SK-N-SH treated with all-trans-retinoic acid at 6 μM for 48 hours (cell line): ENCODE measurements at regions not wholly inside any gene's neighbourhood (a gene's known extent, or its start where the extent isn't known, plus 50 kb on each side); places are given as distances from the start of the nearest gene placed in this dataset.
A peak's percentile ranks its signal among the peaks of the same experiment; 100 is the strongest.

Experiments
- ATAC-seq: fragments of 200-7000 bp; cut with Tn5 transposase; 3 replicates; pipeline ENCODE4 v1.9.1; 2020; ENCODE audit warnings: mild to moderate bottlenecking, moderate library complexity
- BACH2 ChIP-seq: fragments of 250-450 bp; sonication (Bioruptor Pico); IDR thresholded peaks from 2 replicates; pipeline ENCODE4 v1.9.0; 2021; ENCODE audit warnings: mild to moderate bottlenecking, borderline replicate concordance
- CSDC2 ChIP-seq: fragments of 250-450 bp; sonication (Bioruptor Pico); IDR thresholded peaks from 2 replicates; pipeline ENCODE4 v1.5.0; 2020; ENCODE audit warnings: mild to moderate bottlenecking, moderate library complexity
- ESRRG ChIP-seq: fragments of 250-450 bp; sonication (Bioruptor Pico); IDR thresholded peaks from 2 replicates; pipeline ENCODE4 v1.6.1; 2021; ENCODE audit warnings: mild to moderate bottlenecking
- GLIS3 ChIP-seq: fragments of 250-450 bp; sonication (Bioruptor Pico); IDR thresholded peaks from 2 replicates; pipeline ENCODE4 v1.5.0; 2020; ENCODE audit warnings: mild to moderate bottlenecking, moderate library complexity
- ISL1 ChIP-seq: fragments of 250-450 bp; sonication (Bioruptor Pico); IDR thresholded peaks from 2 replicates; pipeline ENCODE4 v2.1.2; 2022; ENCODE audit warnings: mild to moderate bottlenecking, moderate library complexity
- OSR1 ChIP-seq: fragments of 250-450 bp; sonication (Bioruptor Pico); IDR thresholded peaks from 2 replicates; pipeline ENCODE4 v1.8.0; 2022; ENCODE audit warnings: moderate library complexity, mild to moderate bottlenecking, inconsistent platforms
- PPARA ChIP-seq: fragments of 250-450 bp; sonication (Bioruptor Pico); IDR thresholded peaks from 2 replicates; pipeline ENCODE4 v1.5.0; 2020; ENCODE audit warnings: mild to moderate bottlenecking, borderline replicate concordance
- RARB ChIP-seq: fragments of 250-450 bp; sonication (Bioruptor Pico); IDR thresholded peaks from 2 replicates; pipeline ENCODE4 v1.8.0; 2021; ENCODE audit warnings: mild to moderate bottlenecking, moderate library complexity
- SNAI2 ChIP-seq: fragments of 250-450 bp; sonication (Bioruptor Pico); IDR thresholded peaks from 2 replicates; pipeline ENCODE4 v1.5.0; 2020; ENCODE audit warnings: mild to moderate bottlenecking, moderate library complexity
- TCF4 ChIP-seq: fragments of 250-450 bp; sonication (Bioruptor Pico); IDR thresholded peaks from 2 replicates; pipeline ENCODE4 v1.8.0; 2021; ENCODE audit warnings: mild to moderate bottlenecking, moderate library complexity, borderline replicate concordance
- TOX ChIP-seq: fragments of 250-450 bp; sonication (Bioruptor Pico); IDR thresholded peaks from 2 replicates; pipeline ENCODE4 v1.8.0; 2021; ENCODE audit warnings: mild to moderate bottlenecking, moderate library complexity, borderline replicate concordance
- ZC3H10 ChIP-seq: fragments of 250-450 bp; sonication (Bioruptor Pico); IDR thresholded peaks from 2 replicates; pipeline ENCODE4 v1.5.1; 2021; ENCODE audit warnings: mild to moderate bottlenecking, moderate library complexity
- ZFP3 ChIP-seq: fragments of 250-450 bp; sonication (Bioruptor Pico); IDR thresholded peaks from 2 replicates; pipeline ENCODE4 v1.5.0; 2020; ENCODE audit warnings: mild to moderate bottlenecking, moderate library complexity
- ZFP30 ChIP-seq: fragments of 450-650 bp; formaldehyde crosslinking; IDR thresholded peaks from 2 replicates; pipeline ENCODE4 v1.5.0; 2022; ENCODE audit warnings: mild to moderate bottlenecking, moderate library complexity
- ZNF565 ChIP-seq: fragments of 450-650 bp; formaldehyde crosslinking; conservative IDR thresholded peaks from 2 replicates; pipeline ENCODE4 v1.5.0; 2020; ENCODE audit warnings: low read depth, mild to moderate bottlenecking, moderate library complexity
- ZNF70 ChIP-seq: fragments of 450-650 bp; formaldehyde crosslinking; IDR thresholded peaks from 2 replicates; pipeline ENCODE4 v1.5.0; 2020; ENCODE audit warnings: mild to moderate bottlenecking, moderate library complexity
- ZNF8 ChIP-seq: fragments of 450-650 bp; formaldehyde crosslinking; IDR thresholded peaks from 2 replicates; pipeline ENCODE4 v1.5.0; 2020; ENCODE audit warnings: mild to moderate bottlenecking, moderate library complexity
- TF ChIP-seq, protein P1 (sequence below): fragments of 250-450 bp; sonication (Bioruptor Pico); IDR thresholded peaks from 2 replicates; pipeline ENCODE4 v1.5.1; 2021; ENCODE audit warnings: mild to moderate bottlenecking, moderate library complexity
- TF ChIP-seq, protein P2 (sequence below): fragments of 250-450 bp; sonication (Bioruptor Pico); IDR thresholded peaks from 2 replicates; pipeline ENCODE4 v1.8.0; 2021; ENCODE audit warnings: low read depth, mild to moderate bottlenecking, moderate library complexity, borderline replicate concordance
- TF ChIP-seq, protein P3 (sequence below): fragments of 250-450 bp; sonication (Bioruptor Pico); IDR thresholded peaks from 2 replicates; pipeline ENCODE4 v1.5.0; 2020; ENCODE audit warnings: mild to moderate bottlenecking, moderate library complexity
- TF ChIP-seq, protein P4 (sequence below): fragments of 250-450 bp; sonication (Bioruptor Pico); IDR thresholded peaks from 2 replicates; pipeline ENCODE4 v1.5.1; 2020; ENCODE audit warnings: low read depth, mild to moderate bottlenecking, moderate library complexity
- TF ChIP-seq, protein P5 (sequence below): fragments of 250-450 bp; sonication (Bioruptor Pico); IDR thresholded peaks from 2 replicates; pipeline ENCODE4 v1.8.0; 2020; ENCODE audit warnings: mild to moderate bottlenecking, moderate library complexity, borderline replicate concordance

DNA sequence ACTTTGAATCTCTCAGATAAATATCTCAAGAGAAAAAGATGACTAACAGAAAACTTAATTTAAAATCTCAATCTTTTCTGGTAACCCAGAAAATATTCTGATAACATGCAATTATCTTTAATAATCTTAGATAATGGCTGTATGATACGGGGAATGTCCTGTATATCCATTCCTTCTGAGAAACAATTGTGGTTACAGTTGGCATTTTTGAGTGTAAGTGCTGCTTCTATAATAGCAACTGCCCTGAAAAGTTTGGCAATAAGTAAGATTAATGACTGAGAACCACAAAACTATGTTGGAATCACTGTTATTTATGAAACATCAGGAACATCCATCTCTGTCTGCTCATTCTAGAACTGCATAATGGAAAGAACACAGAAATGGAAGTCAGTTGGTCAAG, 819.7 kb downstream of the TBC1D32 start (continued):
- TF ChIP-seq, protein P1, sequence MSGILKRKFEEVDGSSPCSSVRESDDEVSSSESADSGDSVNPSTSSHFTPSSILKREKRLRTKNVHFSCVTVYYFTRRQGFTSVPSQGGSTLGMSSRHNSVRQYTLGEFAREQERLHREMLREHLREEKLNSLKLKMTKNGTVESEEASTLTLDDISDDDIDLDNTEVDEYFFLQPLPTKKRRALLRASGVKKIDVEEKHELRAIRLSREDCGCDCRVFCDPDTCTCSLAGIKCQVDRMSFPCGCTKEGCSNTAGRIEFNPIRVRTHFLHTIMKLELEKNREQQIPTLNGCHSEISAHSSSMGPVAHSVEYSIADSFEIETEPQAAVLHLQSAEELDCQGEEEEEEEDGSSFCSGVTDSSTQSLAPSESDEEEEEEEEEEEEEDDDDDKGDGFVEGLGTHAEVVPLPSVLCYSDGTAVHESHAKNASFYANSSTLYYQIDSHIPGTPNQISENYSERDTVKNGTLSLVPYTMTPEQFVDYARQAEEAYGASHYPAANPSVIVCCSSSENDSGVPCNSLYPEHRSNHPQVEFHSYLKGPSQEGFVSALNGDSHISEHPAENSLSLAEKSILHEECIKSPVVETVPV: peak; percentile 74
- TF ChIP-seq ZNF70 (CRISPR knock-in tag) (no peak), TOX (CRISPR knock-in tag) (peak; percentile 30; the same call in 1 of the 2 replicates), BACH2 (CRISPR knock-in tag) (no peak), ZFP3 (CRISPR knock-in tag) (no peak), CSDC2 (peak; percentile 53; the same call in 1 of the 2 replicates), ZC3H10 (CRISPR knock-in tag) (peak; percentile 64)
- TF ChIP-seq, protein P2, sequence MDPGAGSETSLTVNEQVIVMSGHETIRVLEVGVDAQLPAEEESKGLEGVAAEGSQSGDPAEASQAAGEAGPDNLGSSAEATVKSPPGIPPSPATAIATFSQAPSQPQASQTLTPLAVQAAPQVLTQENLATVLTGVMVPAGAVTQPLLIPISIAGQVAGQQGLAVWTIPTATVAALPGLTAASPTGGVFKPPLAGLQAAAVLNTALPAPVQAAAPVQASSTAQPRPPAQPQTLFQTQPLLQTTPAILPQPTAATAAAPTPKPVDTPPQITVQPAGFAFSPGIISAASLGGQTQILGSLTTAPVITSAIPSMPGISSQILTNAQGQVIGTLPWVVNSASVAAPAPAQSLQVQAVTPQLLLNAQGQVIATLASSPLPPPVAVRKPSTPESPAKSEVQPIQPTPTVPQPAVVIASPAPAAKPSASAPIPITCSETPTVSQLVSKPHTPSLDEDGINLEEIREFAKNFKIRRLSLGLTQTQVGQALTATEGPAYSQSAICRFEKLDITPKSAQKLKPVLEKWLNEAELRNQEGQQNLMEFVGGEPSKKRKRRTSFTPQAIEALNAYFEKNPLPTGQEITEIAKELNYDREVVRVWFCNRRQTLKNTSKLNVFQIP (CRISPR knock-in tag): peak; percentile 62; the same call in 1 of the 2 replicates

DNA sequence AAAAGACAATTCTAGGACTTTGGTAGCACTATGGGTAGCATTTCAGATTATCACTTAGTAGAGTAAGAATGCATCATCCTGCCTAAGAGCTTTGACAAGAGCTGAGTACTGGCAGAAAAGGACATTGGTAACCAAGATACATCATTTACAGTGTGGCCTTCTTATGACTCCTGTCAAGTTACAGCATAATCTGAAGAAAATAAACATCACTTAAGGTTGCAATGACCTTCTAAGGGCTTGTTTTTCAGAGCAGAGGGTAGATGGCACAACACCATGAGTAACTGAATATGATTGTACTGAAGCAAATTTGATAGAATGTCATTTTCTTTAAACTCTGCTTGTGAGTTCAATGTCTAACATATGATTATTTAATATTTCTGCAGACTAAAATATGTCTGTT, 822.6 kb downstream of the TBC1D32 start:
- ATAC-seq: no peak
- TF ChIP-seq ZC3H10 (CRISPR knock-in tag) (no peak), ZFP3 (CRISPR knock-in tag) (no peak), ZNF565 (CRISPR knock-in tag) (no peak), ZNF8 (CRISPR knock-in tag) (no peak), ZFP30 (CRISPR knock-in tag) (no peak), RARB (no peak)
- TF ChIP-seq, protein P3, sequence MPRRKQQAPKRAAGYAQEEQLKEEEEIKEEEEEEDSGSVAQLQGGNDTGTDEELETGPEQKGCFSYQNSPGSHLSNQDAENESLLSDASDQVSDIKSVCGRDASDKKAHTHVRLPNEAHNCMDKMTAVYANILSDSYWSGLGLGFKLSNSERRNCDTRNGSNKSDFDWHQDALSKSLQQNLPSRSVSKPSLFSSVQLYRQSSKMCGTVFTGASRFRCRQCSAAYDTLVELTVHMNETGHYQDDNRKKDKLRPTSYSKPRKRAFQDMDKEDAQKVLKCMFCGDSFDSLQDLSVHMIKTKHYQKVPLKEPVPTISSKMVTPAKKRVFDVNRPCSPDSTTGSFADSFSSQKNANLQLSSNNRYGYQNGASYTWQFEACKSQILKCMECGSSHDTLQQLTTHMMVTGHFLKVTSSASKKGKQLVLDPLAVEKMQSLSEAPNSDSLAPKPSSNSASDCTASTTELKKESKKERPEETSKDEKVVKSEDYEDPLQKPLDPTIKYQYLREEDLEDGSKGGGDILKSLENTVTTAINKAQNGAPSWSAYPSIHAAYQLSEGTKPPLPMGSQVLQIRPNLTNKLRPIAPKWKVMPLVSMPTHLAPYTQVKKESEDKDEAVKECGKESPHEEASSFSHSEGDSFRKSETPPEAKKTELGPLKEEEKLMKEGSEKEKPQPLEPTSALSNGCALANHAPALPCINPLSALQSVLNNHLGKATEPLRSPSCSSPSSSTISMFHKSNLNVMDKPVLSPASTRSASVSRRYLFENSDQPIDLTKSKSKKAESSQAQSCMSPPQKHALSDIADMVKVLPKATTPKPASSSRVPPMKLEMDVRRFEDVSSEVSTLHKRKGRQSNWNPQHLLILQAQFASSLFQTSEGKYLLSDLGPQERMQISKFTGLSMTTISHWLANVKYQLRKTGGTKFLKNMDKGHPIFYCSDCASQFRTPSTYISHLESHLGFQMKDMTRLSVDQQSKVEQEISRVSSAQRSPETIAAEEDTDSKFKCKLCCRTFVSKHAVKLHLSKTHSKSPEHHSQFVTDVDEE (CRISPR knock-in tag): no peak

DNA sequence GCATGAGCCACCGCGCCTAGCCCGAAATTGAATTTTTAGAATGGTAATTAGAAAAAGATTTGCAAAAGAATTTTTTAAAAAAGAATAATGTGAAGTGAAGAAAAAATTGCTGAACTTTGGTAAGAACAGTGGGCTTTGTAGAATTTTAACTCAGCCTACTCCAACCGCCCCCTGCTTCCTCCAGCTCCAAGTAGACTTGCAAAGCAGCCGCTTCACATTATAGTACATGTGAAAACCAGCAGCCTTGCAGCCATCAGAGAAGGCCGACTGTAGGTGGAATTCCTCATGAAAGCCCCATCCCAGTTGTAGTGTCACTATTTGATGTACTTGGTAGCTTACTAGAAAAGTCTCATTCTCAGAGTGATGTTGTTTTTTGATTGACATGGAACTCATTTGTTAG, 835.6 kb downstream of the TBC1D32 start:
- TF ChIP-seq ZFP30 (CRISPR knock-in tag) (no peak), ISL1 (CRISPR knock-in tag) (no peak), SNAI2 (CRISPR knock-in tag) (no peak), GLIS3 (CRISPR knock-in tag) (no peak), ZNF565 (CRISPR knock-in tag) (no peak), CSDC2 (no peak), ZFP3 (CRISPR knock-in tag) (no peak), TCF4 (CRISPR knock-in tag) (no peak), ZNF8 (CRISPR knock-in tag) (no peak), PPARA (CRISPR knock-in tag) (no peak), ZNF70 (CRISPR knock-in tag) (no peak), ESRRG (CRISPR knock-in tag) (no peak), TOX (CRISPR knock-in tag) (no peak), OSR1 (CRISPR knock-in tag) (no peak), BACH2 (CRISPR knock-in tag) (no peak), ZC3H10 (CRISPR knock-in tag) (no peak)
- TF ChIP-seq, protein P3 (CRISPR knock-in tag): no peak
- TF ChIP-seq, protein P2 (CRISPR knock-in tag): no peak
- TF ChIP-seq, protein P4, sequence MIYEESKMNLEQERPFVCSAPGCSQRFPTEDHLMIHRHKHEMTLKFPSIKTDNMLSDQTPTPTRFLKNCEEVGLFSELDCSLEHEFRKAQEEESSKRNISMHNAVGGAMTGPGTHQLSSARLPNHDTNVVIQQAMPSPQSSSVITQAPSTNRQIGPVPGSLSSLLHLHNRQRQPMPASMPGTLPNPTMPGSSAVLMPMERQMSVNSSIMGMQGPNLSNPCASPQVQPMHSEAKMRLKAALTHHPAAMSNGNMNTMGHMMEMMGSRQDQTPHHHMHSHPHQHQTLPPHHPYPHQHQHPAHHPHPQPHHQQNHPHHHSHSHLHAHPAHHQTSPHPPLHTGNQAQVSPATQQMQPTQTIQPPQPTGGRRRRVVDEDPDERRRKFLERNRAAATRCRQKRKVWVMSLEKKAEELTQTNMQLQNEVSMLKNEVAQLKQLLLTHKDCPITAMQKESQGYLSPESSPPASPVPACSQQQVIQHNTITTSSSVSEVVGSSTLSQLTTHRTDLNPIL (CRISPR knock-in tag): no peak
- TF ChIP-seq, protein P5, sequence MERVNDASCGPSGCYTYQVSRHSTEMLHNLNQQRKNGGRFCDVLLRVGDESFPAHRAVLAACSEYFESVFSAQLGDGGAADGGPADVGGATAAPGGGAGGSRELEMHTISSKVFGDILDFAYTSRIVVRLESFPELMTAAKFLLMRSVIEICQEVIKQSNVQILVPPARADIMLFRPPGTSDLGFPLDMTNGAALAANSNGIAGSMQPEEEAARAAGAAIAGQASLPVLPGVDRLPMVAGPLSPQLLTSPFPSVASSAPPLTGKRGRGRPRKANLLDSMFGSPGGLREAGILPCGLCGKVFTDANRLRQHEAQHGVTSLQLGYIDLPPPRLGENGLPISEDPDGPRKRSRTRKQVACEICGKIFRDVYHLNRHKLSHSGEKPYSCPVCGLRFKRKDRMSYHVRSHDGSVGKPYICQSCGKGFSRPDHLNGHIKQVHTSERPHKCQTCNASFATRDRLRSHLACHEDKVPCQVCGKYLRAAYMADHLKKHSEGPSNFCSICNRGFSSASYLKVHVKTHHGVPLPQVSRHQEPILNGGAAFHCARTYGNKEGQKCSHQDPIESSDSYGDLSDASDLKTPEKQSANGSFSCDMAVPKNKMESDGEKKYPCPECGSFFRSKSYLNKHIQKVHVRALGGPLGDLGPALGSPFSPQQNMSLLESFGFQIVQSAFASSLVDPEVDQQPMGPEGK (CRISPR knock-in tag): no peak
- ATAC-seq: no peak
